HPDE6-E6E7 (cell line): ENCODE measurements at regions not wholly inside any gene's neighbourhood (a gene's known extent, or its start where the extent isn't known, plus 50 kb on each side); places are given as distances from the start of the nearest gene placed in this dataset.

Experiments used
- DNase-seq: peaks from one replicate; pipeline ENCODE4 v3.0.0; 2011; ENCODE audit warnings: missing footprints; ENCODE audit errors: extremely low spot score

DNA sequence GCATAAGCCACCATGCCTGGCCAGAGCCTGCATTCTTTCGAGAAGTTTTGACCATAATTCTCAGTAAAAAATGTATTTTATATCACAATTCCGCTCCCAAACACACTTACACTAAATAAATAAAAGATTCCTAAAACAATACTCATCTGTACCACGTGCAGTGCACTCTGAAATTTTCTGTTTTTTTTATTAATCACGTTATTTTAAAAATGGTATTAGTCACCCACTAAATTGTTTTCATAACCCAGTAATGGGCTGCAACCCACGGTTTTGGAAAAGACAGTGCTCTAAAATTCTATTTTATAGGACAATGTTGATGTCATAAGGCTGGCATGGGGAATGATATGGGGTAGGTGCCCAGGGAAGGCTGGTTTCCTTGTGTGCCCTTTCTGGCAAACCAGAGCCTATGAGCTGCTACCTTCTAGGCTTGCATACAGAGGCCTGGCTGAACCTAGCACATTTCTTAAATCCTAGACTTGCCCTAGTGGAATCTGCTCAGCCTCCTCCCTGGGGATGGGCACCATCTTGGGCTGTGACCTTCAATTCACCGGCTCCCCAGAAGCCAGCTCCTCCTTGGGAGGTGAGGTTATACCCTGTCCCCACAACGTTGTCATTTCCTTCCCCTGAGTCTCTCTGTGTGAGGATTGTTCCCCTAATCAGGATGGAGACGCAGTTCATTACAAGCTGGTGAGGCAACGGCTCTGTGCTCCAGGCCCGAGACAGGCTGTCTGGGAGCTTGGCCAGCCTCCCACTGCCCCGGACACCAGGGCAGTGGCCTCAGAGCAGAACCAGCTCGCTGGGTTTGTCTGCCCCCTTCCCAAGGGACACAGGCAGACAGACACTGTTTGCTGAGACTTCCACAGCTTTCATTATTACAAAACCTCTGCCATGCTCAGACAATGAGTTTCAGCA is 116.5 kb upstream of the NAV2 start:
- no peak for DNase-seq

DNA sequence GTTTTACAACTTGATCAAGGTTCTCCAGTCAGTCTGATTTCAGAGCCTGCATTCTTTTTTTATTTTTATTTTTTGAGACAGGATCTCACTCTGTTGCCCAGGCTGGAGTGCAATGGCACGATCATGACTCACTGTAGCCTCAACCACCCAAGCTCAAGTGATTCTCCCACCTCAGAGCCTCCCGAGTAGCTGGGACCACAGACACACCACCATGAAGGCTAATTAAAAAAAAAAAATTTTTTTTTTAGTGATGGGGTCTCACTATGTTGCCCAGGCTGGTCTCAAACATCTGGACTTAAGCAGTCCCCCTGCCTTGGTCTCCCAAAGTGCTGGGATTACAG is 117.2 kb upstream of the NAV2 start:
- no peak for DNase-seq

DNA sequence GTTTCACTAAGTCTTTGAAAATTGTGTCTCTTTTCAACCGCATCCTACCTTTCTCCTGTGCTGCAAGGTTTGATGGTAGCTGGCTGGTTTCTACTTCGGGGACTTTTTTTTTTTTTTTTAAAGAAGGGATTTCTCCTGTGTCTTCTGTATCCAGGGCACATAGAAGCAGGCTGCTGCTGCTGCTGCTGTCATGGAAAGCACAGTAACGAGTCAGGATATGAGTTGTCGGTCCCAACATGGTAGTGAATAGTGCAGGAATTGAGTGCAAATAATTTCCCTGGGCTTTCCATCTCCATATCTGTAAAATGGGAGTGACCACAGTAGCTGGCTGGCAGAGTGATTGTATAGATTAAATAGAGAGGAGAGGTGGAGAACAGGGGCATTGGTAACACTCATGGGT is 118.3 kb upstream of the NAV2 start:
- no peak for DNase-seq

DNA sequence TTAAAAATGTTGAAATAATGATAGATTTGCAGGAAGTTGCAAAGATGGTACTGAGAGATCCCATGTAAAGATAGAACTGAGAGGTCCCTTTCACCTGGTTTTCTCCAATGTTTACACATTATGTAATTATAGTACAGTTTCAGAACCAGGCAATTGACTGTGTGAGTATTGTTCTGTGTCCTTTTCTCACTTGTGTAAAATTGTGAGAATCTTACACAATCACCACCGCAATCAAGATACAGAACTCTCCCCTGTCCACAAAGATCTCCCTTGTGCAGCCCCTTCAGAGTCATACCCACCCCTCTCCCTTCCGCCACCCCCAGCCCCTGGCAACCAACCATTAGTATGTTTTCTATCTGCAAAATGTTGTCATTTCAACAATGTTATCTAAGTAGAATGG is 119.8 kb upstream of the NAV2 start:
- no peak for DNase-seq

DNA sequence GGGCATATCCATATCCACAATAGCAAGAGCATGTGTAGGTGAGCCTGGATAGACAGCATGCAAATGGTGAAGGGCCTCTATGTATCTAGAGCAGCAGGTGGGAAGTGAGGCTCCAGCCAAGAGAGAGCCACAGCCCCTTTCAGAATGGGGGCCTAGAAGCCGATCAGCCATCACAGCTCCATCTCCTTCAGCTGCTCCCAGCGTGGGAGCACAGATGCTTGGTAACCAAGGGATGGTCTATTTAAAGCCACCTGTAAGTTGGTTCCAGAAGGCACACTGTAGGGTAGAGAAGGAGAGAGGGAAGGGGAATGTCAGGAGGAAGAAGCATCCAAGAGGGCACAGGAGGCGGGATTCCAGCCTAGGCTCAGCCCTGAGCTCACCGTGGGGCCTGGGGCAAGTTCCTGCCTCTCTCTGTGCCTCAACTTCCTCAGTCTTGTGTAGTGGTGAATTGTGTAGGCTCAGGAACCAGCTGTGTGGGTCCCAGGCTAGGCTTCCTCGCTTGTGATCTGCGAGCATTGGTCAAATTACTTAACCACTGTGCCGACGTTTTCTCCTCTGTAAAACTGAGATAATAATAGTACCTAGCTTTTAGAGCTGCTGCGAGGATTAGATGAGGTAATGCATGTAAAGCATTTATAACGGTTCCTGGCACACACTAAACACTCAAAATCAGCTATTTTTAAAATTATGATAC is 122.9 kb upstream of the NAV2 start:
- no peak for DNase-seq

DNA sequence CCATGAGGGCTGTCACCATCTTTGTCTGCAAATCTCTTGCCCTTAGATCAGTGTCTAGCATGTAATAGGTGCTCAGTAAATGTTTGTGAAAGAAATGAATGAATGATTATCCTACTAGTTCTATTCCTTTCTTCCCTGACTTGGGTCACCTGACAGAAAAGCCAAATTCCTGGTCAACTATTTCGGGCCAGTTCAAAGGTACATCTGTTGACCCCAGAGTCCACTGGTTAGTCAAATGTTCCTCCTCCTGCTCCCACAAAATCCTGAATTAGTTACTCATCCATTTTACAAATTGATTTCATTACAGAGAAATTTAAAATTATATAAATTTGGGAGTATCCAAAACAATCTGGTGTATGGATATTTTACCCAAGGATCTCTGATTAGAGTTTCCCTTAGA is 124.7 kb upstream of the NAV2 start:
- DNase-seq: no peak

DNA sequence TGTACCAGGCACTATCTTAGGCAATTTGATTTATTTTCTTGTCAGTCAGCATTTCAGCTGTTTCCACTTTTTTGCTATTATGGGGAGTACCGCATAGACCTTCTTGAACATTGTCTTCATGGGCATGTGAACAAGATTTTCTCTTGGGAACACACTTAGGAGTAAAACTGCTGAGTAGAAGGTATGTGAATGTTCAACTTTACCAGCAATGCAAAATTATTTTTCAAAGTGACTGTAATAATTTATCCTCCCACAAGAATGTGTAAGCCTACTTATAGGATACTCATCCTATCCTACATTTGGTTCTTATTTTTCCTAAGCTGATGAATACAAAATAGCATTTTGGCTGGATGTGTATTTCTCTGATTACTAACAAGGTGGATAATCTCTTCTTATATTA is 132.0 kb upstream of the NAV2 start:
- DNase-seq: no peak

DNA sequence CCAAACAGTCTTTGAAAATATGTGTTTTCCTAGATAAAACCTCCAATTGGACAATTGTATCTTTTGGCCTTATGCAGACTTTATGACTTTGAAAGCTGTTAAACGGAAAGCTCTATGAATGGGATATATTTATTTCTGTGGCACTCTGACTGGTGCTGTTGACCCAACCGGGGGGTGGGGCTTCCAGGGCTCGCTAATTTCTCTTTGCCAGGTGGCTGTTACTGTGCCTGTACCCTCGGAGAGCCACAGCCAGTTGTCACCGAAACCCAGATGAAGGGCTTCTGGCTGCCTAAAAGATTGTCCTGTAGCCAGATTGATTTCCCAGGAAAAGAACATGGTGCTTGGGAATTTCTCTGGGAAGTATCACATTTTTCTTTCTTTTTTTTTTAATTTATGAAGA is 132.7 kb upstream of the NAV2 start:
- DNase-seq: no peak

DNA sequence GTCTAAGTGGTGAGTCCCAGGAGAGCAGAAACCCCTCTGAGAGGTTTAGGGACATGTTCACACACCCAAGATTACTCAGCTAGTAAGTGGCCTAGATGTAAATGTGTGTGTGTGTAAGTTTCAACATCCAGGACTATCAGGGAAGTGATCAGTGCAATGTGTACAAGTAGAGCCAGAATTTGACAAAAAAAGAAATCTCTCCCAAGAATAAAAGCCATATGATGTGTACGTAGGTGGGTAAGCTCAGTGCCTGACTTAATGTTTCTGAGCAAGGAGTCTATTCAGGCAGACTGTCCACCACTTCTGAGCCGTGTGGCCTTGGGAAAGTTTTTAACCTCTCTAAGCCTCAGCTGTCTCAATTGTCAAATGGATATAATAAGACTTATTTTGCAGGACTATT is 133.8 kb upstream of the NAV2 start:
- DNase-seq: no peak

DNA sequence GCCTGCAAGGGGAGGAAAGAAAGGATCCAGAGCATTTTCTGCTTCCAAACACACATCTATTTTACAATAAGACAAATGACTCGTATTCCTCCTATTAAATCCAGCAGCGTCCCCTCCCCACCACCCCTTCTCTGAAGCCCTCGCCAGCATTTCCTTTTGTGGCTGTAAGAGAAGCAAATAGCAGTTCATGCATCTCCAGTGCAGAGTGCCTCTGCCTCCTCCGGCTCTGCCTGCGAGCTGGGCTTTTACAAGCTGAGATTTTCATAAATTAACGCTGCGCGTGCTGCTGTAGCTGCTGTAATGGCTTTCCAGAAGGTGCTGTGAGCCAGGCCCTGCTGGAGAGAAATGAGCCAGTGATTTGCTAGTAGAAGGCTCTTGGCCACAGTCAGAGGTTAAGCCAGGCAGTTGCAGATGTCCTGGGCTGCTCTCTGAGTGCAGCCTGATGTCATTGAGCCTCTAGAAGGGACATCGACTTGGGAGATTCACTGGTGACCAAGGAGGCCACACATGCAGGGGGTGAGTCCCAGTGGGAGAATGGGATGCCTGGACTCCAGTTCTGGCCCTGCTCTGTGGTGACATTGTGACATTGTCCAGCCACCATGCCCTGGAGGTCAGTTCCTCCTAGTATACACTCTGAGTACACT is 134.5 kb upstream of the NAV2 start:
- no peak for DNase-seq

DNA sequence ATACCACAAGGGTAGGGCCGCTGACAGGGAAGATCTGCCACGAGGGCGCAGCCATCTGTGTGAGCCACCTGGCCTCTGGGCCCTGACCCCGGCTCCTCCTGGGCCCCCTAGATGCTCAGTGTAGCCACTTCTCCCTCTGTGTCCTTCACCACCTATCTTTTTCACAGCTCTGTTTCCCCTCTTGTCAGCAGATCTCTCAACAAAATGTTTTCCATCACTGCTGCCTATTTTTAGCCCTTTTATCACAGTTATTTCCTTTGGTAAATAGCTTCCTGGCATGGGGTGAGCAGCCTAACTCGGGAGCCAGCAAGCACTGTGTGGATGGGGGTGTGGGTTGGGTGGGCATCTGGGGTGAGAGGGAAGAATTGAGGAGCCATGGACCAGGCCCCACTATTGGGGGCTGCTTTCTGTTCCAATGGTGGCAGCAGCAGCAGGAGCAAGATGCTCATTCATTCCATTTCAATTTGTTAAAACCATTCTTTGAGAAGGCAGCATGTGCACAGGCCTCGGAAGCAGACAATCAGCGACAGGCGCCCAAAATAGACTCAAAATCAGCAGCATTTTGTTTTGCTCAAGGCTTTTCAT is 135.2 kb upstream of the NAV2 start:
- no peak for DNase-seq

DNA sequence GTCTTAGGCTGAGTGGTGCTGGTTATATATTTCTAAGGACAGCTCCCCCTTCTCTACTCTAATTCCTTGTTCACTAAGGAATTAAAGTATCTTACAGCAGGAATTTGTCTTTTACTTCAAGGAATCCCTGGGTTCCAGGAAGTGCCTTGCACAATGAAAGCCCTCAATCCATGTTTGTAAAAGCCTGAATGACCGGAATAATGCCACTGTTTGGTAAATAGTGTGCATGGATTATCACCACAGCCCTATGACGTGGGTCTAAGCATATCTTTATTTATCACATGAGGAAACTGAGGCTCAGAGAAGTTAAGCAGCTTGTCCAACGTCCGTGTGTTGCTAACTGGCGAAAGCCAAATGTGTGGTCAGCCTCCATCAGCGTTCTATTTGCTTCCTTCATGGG is 135.7 kb upstream of the NAV2 start:
- no peak for DNase-seq

DNA sequence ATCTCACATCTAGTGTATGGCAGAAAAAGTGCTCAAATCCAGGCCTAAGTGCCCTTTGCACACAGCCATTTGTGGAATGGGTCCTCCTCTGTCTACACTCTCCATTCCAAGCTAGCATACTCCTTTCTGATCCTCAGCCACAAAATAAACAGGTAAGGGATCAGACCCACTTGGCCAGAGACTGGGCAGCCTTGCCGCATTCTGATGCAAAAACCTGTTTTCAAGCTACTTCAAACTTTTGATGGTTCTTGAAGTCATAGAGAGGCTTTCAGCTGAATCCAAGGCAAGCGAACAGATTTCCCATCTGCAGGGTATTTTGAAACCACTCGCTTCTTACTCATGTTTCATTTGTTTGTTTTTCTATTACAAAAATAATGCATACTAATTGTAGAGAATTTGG is 136.6 kb upstream of the NAV2 start:
- no peak for DNase-seq

DNA sequence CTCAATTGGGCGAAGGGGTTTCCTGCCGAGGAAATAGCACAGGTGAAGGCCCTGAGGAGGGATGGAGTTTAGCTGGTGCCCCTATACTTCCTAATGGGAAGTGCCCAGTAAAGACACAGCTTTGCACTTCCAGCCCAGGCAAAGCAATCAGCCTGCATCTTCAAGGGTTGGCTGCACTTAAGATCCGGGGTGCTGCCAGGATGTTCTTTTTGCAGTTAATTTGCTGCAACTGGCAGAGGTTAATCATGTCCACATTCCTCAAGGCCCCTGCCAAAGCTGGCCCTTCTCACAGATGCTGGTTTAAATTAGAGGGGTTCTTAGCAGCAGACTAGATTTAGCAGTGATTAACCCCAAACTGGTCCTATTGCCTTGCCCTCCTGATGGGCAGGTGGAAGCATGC is 137.7 kb upstream of the NAV2 start:
- DNase-seq: no peak

DNA sequence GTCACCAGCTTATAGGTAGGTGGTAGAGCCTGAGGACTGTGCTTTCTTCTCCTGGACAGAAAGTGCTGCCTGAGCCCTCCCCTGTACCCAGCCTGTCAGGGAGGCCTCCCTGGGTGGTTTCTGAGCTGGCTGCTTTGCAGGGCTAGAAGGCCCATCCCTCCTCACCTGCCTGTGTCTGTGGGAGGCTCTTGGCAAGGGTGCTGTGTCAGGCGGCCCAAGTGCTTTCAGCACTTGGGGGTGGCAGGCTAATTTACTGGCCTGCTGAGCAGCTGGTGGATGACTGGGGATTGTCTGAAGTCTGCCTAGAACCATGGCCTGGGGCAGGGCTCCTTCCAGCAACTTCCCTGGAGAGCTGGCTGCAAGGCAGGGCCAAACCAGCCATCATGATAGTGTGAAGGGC is 139.0 kb upstream of the NAV2 start:
- no peak for DNase-seq

DNA sequence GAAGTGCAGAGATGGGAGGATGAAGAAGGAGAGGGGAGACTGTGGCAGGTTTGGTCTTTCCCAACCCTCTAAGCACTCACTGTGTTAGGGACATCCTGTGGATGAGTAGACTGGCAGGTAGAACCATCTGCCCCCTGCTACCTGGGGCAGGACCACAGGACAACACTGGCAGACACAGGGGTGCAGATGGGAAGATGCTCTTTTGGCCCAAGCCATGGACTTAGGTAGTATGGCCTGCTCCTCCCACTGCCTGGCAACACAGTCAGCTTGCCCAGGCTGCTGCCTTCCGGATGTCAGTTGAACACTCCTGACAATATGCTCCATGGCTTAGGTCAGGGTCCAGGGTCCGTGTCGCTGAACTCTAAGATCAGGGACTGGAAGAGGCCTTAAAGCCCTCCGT is 140.7 kb upstream of the NAV2 start:
- no peak for DNase-seq

DNA sequence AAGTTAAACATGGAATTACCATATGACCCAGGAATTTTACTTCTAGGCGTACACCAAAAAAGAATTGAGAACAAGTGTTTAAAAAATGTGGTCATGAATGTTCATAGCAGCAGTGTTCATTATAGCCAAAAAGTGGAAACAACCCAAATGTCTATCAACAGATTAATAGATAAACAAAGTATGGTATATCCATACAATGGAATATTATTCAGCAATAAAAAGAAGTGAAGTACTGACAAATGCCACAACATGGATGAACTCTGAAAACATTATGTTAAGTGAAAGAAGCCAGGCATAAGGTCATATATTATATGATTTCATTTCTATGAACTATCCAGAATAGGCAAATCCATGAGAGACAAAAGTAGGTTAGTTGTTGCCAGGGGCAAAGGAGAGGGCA is 141.7 kb upstream of the NAV2 start:
- DNase-seq: no peak

DNA sequence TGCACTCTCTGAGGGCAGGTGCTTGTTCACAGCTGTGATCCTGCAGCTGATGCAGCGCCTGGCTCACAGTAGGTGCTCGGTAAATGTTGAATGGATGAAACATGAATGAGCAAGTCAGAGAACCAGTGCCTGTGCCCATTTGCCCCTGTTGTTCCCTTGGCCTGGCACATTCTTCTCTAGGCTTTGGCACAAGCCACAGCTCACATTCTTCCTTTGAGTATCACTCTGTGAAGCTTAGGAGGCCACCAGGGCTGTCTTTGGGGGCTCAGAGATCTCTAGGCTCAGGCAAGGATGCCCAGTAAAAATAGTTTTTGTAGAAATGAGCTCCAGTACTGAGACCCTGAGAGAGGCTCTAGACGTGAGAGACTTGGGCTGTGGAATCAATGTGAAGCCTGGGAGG is 144.6 kb upstream of the NAV2 start:
- no peak for DNase-seq

DNA sequence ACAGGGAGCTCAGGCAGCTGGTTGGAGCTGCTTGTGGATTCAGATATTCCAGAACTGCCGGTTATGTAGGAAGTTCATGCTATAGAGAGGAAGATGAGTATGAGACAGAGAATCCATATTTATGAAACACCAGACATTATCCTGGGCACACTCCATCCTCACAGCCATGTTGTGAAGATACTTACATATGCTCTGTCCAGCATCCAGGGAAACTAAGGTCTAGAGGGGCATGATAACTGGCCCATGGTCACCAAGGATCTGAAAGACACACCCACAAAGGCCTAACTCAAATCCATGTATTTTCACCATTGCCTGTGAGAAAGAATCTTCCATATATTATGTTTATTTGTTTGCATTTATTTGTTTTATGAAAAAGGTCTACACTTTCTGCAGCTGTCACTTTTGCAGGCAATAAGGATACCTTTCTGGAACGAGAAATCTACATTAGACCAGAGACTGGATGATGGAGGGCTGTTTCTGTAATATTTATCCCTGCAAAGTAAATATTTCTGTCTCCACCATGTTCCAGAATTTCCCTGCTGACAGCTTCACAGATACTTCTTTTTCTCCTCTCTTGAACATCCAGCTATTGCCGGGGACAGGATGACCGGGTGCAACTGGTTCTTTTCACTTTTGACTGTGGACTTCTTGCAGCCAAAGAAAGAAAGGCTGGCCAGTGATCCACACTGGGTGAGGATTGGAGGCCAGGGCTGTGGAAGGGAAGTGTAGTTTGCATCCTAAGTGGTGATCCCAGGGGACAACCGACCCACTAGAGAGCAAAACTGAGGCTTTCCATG is 145.9 kb upstream of the NAV2 start:
- DNase-seq: no peak

DNA sequence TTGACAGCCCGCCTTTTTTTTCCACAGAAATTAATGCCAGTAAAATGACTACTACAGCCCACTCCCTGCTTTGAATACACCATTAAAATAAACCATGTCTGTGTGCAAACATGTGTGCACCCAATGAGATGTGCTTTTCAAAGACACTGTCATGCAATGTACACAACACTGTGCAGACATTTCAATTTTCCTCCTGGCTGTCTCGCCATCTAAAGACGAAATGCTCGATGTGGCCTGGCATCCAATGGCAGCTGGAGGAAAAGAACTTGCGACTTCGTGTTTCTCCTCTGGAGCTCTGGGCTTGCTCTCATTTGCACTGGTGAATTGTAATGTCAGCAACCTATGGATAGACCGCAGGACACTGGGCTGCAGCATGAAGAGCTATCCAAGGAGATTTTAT is 147.0 kb upstream of the NAV2 start:
- DNase-seq: no peak

DNA sequence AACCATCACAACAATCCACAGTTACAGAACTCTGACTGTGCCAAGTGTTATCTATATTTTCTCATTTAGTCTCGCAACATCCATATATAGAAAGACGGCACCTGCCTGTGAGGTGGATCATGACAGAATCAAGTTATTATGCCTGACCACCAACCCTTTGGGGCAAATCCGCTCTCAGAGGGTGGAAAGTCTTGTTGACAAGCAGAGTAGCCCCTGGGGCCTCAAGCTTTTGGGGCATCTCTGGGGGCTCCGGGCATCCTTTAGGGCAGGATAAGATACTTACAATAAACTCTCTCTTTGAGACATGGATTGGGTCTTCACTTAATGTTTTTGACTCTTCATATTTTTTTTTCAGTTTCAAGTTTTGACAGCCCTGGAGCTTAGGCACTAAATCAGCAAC is 150.5 kb upstream of the NAV2 start:
- no peak for DNase-seq

DNA sequence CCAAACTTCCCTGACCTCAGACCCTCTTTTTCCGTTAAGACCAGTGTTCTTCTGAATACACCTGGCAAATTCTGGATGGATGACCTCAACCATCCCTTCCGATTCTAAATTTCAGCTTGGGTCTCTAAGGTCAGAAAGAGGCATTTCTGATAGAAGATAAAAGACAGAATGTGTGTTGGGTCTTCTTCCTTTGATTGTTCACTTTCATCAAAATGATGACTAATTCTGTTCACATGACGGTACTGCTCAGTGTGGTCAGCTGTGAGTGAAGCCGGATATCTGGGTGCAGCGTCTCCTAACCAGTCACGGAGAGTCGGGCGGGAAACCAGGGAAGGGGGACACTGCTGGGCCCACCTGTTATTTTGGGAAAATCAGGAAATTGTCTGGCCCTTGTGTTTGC is 151.6 kb upstream of the NAV2 start:
- no peak for DNase-seq
